NCI-H69 (cell line): ENCODE measurements at regions not wholly inside any gene's neighbourhood (a gene's known extent, or its start where the extent isn't known, plus 50 kb on each side); places are given as distances from the start of the nearest gene placed in this dataset.

Source experiments
- DNase-seq: peaks from one replicate; lab custom pipeline; 2025; lab: John Stamatoyannopoulos, UW

DNA sequence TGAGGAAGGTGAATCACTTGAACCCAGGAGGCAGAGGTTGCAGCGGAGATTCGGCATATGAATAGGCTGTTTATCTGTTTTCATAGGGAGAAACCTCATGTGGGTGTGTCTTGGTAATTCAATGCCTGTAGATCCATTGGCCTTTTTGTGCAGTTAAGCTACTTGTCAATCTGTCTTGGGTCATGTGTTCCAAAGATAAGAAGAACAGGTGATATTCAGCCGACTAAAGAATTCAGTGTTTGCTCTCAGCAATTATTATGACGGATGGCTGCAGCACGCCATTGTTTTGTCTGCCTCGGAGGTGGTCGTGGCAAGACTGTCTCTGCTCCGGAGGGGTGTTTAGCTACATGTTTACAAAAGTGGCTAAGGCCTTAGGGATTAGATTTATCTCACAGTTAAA, 573.0 kb upstream of the PCDH9 start:
- DNase-seq = peak; percentile 87

DNA sequence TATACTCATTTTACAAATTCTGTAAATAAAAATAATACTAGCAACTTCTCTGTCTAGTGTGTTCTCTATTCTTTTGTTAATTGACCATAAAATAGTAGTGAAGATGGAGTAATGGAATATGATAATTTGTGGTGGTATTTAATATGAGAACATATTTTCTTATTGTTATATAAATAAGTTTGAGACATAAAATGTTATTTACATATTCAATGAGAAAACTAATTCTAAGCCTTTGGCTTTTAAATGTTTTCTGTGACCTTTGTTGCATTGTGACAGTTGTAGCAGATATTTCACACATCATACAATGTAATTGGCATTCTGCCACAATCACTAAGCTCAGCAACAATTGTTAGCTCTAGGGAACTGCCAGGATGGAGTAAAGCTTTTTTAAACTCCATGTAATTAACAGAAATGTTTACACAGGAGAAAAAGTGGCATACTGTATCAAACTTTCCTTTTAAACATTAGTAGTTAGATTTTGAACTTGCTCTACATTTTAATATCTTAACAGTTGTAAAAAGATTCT, 562.1 kb upstream of the PCDH9 start:
- peak; percentile 96 for DNase-seq

DNA sequence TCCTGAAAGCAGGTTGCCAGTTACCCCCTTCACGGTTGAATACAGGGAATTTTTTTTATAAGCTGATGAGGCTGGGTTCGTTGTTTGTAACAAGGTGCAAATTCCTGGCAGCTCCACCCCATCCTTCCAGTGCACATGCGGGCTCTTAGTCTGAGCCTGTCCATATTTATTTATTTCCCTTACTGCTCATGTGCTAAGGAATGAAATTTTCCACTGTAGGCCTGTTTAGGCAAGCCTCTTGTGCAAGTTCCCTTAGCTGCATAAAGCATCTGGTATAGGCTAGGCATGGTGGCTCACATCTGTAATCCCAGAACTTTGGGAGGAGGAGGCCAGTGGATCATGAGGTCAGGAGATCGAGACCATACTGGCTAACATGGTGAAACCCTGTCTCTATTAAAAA, 560.9 kb upstream of the PCDH9 start:
- DNase-seq = no peak

DNA sequence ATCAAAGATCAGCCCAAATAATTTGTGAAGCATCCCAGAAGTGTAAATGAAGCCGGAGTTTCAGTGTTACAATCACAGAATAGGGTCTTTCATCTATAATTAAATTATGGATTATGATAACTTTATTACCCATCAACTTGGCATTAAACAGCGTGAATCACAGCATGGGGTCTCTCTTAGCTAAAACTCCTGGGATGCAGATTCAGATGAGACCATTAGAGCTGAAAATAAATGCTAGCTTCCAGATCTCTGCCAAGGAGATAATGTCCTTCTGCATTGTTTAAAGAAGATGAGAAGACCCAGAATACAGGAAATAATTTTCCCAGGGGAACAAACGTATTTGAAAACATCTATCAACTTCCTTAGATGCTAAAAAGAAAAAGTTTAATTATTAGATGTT, 546.0 kb upstream of the PCDH9 start:
- peak; percentile 67 for DNase-seq

DNA sequence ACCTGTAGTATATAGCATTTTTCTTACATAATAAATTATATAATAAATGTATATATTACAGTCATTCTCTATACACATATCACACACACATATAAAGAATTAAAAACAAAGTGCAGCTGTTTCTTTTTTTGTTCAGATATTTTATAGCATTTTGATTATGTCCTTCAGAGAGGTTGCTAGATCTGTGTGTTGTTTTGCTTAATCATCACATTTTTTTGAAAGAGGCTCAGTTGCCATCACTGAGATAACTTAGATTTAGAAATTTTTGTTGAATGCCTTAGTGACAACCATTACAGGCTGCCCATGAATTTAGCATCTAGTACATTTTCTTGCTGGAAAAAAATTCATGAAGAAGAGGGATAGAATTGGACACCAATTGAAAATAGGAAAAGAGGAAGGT, 545.2 kb upstream of the PCDH9 start:
- no peak for DNase-seq

DNA sequence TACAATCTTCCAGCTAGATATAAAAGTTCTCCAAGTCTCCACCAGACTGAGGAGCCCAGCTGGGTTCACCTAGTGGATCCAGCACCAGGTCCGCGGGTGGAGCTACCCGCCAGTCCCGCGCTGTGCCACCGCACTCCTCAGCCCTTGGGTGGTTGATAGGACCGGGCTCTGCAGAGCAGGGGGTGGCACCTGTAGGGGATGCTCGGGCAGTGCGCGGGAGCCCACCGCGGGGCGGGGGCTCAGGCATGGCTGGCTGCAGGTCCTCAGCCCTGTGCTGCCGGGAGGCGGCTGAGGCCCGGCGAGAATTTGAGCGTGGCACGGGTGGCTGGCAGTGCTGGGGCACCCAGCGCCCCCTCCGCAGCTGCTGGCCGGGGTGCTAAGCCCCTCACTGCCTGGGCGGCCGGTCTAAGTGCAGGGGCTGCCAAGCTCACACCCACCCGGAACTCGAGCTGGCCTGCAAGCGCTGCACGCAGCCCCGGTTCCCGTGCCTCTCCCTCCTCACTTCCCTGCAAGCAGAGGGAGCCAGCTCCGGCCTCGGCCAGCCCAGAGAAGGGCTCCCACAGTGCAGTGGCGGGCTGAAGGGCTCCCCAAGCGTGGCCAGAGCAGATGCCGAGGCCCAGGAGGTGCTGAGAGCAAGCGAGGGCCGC, 542.8 kb upstream of the PCDH9 start:
- DNase-seq = no peak

DNA sequence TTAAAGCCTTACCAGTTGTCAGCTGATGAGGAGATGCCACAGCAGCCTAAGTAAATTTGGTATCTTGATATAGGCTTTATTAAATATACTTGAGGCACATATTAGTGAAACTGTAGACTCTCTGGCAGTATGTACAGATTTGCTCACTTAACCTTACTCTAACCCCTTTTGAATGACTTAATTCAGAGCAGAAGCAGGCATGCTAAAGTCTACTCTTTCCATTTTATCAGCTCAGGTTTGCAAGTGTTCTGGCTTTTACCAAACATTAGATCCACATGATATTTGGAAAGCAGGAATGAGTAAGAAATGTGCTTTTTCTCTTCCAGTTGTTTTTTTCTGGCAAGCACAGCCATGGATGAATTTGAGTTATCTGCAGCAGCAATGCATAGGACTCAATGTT, 541.0 kb upstream of the PCDH9 start:
- no peak for DNase-seq

DNA sequence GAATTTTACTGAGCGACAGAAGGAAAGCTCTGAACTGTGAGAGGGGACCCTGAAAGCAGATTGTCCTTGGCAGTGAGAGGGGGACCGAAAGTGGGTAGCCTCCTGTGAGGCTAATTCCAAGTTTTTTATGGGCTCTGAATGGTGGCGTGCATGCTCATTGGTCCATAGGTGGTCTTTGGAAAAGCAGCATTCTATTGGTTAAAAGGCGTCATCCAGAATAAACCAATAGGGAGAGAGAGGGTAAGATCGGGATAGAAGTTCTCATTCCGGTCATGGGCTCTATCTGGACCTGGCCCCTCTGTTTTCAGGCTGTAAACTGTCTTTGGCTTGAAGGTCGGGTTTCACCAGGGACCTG, 539.8 kb upstream of the PCDH9 start:
- DNase-seq = no peak

DNA sequence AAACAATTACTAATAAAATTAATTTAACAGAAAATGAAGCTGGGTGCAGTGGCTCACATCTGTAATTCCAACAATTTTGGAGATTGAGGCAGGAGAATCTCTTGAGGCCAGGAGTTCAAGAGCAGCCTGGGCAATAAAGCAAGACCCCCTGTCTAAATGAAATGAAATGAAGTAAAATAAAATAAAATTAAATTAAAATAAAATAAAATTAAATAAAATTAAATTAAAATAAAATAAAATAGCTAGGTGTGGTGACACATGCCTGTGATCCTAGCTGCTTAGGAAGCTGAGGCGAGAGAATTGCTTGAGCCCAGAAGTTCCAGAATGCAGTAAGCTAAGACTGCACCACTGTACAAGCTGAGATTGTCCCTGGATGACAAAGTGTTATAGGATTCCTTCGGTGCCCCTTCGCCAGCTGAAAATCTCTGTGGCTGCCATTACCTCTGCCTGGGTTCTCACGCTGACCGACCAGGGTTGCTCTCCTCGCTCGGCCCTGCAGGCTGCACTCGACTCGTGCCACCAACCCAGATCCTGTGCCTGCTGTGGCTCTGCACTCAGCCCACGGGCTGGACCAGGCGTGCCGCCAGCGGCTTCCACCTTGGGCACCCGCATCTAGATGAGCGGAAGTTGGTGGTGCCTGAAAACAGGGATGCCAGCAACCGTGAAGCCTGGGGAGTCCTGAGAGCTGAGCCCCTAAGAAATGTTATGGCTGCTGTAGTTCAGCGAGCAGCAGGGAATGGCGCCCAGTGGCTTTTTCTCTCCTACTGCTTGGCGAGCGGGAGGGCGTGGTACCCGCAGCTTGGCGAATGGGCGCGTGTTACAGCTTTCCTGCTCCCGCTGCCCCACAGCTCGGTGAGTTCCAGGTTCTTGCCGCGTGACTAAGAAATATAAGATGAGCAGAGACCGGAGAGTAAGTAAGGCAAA, 539.2 kb upstream of the PCDH9 start:
- DNase-seq = no peak

DNA sequence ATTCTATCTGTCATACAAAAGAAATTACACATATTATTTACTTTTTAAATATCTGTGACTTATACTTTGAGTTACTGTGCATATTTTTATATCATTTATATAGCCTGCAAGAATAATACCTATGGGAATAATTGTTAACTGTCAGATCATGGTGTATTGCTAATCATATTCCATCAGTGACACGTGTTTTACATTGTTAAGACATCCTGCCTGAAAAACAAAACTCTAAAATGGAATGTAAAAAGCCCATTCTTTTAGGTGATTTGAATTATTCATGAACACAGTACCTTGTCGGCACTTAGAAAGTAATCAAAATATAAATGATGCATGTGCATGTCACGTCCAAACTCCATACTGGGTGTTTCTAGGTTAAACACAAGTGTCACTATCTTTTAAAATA, 533.8 kb upstream of the PCDH9 start:
- DNase-seq = no peak

DNA sequence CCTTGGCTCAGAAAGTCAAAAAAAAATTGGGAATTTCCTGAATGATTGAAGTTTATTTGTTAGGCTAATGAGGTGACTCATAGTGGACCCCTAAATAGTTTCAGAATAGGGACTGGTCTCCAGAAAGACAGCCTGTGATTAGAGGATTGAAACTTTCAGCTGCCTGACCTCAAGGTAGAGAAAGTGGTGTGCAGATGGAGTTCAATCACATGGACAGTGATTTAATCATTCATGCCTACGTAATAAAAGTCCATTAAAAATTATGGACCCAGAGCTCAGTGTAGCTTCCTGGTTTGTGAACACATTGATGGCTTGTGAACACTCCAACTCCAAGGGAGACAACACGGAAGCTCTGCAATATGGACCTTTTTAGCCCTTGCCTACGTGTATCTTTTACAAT, 533.2 kb upstream of the PCDH9 start:
- peak; percentile 18 for DNase-seq

DNA sequence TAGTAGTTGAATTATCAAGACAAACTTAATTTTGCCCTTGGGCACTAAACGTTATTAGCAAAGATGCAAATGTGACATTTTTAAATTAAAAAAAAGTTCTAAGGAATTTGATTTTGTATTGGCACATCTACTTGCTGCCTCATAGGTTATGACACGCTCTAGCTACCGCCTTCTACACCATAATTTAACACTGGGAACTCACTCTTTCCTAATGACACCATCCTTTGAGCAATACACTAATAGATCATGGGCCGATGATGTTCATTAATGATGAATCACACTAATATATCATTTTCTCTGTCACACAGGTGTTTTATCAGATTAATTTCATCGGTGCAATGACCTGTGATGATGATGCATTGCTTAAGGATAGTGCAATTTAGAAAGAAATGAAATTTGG, 528.8 kb upstream of the PCDH9 start:
- DNase-seq = no peak

DNA sequence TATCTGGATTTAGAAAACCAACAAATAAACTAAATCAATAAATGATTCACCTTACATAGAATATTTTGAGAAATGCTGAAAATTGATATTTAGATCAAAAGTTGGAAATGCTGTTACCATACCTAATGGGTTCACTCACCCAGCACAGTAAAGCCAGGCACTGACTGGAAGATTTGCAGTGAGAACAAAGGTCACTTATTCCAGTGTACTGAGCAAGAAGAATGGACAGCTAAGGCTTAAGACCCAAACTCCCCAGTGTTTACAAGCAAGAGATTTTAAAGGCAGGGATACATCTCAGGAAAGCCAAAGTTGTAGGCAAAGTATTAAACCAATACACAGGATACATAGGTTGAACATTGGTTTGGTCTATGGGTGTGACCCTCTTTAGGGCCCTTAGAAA, 523.9 kb upstream of the PCDH9 start:
- no peak for DNase-seq

DNA sequence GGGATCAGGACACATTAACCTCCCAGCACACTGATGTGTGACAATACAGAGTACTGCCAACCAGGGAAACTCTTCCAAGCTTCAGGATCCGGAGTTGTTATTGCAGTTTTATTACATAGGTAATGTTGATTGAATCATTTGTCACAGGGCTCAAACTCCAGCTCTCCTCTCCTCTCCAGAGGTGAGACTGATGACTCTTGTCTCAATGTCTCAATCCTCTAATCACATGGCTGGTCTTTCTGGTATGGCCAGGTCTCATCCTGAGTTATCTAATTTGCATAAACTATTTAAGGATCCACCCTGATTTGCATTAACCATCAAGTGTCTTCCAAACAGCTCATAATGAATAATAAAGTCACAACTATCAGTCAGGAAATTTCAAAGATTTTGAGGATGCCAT, 522.6 kb upstream of the PCDH9 start:
- no peak for DNase-seq

DNA sequence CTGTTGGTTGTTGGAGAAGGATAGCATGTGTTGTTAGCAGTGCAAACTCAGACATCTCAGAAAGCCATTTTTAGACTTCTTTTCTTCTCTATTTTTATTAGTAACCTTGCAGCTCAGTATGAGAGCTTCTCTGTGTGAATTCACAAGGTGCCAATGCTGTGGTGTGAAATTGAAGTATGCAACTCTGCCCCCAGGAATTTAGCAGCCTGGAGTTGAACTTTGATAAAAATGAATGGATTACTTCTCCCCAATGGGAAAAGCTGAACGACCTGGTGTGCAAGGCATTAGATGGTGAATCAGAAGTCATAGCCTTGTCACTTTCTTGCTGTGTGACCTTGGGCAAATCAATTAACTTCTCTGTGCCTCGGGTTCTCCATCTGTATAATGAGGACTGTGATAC, 512.3 kb upstream of the PCDH9 start:
- DNase-seq = no peak

DNA sequence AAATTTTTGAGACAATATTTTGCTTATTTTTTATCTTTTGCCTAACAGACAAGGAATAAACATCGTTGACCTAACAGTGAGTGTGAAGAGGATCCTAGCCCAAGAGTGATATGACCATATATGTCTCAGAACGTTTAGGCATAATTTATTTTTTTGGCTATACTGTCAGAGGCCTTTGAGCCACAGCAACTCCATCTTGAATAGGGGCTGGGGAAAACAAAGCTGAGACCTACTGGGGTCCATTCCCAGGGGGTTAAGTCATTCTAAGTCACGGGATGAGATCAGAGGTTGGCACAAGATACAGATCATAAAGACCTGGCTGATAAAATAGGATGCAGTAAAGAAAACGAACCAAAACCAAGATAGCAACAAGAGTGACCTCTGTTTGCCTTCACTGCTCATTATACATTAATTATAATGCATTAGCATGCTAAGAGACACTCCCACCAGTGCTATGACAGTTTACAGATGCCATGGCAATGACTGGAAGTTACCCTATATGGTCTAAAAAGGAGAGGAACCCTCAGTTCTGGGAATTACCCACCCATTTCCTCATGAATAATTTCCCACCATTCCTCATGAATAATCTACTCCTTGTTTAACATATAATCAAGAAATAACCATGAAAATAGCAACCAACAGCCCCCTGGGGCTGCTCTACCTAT, 510.9 kb upstream of the PCDH9 start:
- peak; percentile 69 for DNase-seq

DNA sequence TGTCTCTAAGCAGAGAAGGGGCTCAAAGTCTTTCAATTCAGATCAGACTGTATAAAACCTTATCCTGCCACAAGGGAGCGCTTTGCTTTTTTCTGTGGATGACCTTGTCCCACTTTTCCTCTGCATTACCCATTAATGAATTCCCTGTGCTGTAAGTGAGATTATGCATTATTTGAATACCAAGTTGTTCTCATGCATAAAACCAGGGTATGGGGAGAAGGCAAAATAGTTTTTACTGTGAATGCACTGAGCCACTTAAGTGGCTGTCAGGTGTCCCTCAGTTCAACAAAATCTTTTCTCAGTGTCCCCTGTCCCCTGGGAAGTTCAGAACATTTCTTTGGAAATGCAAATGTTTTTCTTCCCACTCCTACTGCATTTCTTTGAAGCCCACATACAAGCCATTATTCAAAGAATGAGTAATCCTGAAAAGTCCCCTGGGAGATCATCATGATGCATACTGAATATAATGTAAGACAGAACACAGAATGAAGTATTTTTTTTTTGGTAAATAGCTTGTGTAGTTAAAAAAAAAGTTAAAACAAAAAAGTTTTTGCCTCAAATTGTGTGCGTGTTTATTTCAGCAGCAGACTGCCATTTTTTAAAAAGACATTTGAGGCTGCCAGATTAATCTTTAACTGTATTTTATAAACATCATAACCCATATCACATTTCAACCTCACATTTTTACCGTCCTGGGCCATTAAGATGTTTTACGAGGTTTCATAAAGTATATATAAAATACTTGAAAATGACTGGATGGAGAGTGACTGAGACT, 506.7 kb upstream of the PCDH9 start:
- DNase-seq = peak; percentile 78

DNA sequence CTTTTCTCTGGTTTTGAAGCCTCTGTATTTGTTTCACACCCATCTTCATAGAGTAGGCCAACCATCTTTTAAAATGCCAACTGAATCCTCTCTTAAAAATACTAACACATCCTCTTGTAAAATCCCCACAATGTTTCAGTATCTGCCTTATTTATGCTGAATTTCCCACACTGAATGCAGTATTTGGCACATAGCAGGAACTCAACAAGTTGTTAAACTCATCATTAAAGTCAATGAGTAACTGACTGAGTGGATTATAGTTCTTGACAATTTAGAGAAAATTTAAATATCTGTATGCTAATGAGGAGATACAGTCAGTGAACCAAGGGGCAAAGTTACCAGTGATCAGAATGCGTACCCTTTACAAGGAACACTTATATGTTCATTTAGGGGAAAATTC, 505.5 kb upstream of the PCDH9 start:
- DNase-seq = no peak

DNA sequence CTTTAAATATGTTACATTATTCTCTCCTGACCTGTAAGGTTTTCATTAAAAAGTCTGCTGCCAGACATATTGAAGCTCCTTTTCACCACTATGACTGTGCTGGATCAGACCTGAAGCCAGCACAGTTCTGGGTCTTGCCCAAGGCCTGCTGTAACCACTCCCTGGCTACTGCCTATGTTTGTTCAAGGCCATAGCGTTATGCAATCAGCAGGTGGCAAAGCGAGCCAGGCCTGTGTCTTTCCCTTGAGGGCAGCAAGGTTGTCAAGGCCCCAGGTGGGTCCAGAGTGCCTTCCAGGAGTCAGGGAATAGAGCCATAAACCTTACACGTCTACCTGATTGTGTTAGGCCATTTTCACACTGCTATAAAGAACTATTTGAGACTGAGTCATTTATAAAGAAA, 496.8 kb upstream of the PCDH9 start:
- DNase-seq = peak; percentile 61

DNA sequence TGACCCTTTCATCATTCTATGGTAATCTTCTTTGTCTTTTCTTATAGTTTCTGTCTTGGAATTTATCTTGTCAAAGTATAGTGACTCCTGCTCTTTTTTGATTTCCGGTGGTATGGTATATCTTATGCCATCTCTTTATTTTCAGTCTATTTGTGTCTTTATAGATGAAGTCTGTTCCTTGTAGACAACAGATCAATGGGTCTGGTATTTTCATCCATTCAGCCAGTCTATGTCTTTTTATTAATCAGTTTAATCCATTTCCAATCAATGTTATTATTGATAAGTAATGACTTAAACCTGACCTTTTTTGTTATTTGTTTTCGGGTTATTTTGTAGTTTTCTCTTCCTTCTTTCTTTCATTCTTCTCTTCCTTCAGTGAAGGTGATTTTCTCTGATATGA, 495.9 kb upstream of the PCDH9 start:
- DNase-seq = no peak

DNA sequence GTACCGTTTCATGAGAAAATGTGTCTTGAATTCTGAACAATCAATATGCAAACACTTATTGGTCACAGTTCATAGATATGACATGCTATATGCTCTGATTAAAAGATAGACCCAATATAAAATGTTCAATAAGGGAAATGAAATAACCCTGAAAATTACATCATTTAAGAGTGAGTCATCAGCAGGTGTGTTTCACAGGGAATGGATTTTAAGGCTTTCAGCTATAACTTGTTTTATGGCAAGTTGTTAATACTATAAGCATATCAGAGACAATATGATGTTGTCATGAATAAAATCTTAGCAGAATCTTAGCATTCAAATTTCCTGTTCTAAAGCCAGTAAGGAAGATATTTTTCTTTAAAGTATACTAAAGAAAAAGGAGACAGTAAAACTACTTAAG, 483.4 kb upstream of the PCDH9 start:
- peak; percentile 31 for DNase-seq

DNA sequence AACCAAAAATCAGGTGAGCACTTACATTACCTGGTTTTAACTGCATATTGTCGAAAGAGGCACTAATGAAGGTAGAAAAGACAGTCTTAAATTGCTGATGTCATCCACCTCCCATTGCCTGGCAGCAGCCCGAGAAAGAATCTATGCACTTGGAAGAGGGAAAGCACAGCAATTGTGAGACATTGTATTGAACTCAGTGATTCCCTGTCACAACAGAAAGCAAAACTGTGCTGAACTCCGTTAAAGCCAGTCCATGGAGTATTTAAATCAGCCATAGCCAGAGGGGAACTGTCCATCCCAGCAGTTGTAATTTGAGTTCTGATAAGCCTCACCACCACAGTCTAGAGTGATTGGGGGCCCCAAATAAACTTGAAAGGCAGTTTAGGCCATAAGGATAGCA, 466.6 kb upstream of the PCDH9 start:
- DNase-seq = no peak
